Sigmoid colon (tissue), 3 donors: ENCODE measurements at regions not wholly inside any gene's neighbourhood (a gene's known extent, or its start where the extent isn't known, plus 50 kb on each side); places are given as distances from the start of the nearest gene placed in this dataset.

ENCODE experiments used
- POLR2A ChIP-seq, 2 donors: fragments of 450-650 bp; IDR thresholded peaks; one replicate each; pipeline ENCODE4 v1.6.1; 2016; ENCODE audit warnings: antibody characterized with exemption in 2 of 2, mild to moderate bottlenecking in 2 of 2, moderate library complexity in 2 of 2
- TF ChIP-seq, protein P1 (sequence below), 4 experiments: fragments of 450-650 bp in 3 of 4; fragments of 200-600 bp in 1 of 4; IDR thresholded peaks; one replicate each; pipeline ENCODE4 v1.5.1; 2016 to 2019; ENCODE audit warnings: antibody characterized with exemption in 4 of 4, mild to moderate bottlenecking in 3 of 4, moderate library complexity in 2 of 4

DNA sequence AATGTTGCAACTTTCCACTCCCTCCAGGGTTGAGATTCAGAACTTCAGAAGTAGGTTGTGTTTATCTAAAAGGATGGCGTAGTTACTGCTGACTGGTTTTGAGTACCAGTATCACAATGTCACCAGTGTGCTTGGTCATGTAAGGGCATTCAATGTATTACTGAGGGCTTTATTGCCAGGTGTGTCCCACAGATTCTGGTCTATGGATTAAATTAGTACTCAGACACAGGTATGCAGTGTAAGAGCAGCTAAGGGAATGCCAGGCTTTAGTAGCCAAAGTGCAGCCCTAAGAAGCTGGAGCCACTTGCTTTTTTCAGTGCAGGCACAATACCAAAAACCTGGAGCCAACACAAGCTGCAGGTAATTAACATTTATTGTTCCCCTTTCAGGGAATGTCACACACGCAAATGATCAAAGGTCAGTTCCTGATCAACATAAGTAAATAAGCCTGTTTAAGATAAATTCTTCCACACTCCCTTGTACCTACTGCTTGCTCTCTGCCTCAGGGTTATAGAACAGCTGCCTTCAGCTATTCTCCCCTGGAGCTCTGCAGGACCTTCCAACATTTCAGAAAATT, 130.1 kb upstream of the ZNF91 start:
- TF ChIP-seq, protein P1, sequence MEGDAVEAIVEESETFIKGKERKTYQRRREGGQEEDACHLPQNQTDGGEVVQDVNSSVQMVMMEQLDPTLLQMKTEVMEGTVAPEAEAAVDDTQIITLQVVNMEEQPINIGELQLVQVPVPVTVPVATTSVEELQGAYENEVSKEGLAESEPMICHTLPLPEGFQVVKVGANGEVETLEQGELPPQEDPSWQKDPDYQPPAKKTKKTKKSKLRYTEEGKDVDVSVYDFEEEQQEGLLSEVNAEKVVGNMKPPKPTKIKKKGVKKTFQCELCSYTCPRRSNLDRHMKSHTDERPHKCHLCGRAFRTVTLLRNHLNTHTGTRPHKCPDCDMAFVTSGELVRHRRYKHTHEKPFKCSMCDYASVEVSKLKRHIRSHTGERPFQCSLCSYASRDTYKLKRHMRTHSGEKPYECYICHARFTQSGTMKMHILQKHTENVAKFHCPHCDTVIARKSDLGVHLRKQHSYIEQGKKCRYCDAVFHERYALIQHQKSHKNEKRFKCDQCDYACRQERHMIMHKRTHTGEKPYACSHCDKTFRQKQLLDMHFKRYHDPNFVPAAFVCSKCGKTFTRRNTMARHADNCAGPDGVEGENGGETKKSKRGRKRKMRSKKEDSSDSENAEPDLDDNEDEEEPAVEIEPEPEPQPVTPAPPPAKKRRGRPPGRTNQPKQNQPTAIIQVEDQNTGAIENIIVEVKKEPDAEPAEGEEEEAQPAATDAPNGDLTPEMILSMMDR (IDR thresholded peaks at IDR 0.05): no peak
- no peak for TF ChIP-seq POLR2A (IDR thresholded peaks at IDR 0.05)
